ENCODE measurements at regions not wholly inside any gene's neighbourhood (a gene's known extent, or its start where the extent isn't known, plus 50 kb on each side); places are given as distances from the start of the nearest gene placed in this dataset.

DNA sequence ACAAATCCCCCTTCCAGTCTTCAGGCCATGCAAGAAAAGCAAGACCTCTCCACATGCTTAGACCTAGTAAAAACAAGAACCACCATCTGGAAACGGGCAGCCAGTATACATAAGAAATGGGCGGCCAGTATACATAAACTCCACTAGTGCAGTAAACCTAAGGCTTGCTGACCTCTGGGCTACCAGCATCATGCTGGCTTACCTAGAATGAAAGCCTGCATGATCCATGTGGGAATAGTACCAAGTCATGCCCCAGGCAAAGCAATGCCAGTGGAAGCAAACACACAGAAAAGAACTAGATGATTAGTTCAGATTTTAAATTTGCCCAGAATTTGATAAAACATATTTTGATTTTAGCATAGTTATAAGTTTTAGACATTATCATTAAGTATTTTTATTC lies 1346.4 kb downstream of the EFNA5 start:
- TF ChIP-seq, protein P1, sequence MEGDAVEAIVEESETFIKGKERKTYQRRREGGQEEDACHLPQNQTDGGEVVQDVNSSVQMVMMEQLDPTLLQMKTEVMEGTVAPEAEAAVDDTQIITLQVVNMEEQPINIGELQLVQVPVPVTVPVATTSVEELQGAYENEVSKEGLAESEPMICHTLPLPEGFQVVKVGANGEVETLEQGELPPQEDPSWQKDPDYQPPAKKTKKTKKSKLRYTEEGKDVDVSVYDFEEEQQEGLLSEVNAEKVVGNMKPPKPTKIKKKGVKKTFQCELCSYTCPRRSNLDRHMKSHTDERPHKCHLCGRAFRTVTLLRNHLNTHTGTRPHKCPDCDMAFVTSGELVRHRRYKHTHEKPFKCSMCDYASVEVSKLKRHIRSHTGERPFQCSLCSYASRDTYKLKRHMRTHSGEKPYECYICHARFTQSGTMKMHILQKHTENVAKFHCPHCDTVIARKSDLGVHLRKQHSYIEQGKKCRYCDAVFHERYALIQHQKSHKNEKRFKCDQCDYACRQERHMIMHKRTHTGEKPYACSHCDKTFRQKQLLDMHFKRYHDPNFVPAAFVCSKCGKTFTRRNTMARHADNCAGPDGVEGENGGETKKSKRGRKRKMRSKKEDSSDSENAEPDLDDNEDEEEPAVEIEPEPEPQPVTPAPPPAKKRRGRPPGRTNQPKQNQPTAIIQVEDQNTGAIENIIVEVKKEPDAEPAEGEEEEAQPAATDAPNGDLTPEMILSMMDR (IDR thresholded peaks at IDR 0.05 in 4 of 5, conservative IDR thresholded peaks at IDR 0.05 in 1 of 5) = no peak
- TF ChIP-seq POLR2A (IDR thresholded peaks at IDR 0.05) = no peak
